ENCODE measurements at regions not wholly inside any gene's neighbourhood (a gene's known extent, or its start where the extent isn't known, plus 50 kb on each side); places are given as distances from the start of the nearest gene placed in this dataset.

DNA sequence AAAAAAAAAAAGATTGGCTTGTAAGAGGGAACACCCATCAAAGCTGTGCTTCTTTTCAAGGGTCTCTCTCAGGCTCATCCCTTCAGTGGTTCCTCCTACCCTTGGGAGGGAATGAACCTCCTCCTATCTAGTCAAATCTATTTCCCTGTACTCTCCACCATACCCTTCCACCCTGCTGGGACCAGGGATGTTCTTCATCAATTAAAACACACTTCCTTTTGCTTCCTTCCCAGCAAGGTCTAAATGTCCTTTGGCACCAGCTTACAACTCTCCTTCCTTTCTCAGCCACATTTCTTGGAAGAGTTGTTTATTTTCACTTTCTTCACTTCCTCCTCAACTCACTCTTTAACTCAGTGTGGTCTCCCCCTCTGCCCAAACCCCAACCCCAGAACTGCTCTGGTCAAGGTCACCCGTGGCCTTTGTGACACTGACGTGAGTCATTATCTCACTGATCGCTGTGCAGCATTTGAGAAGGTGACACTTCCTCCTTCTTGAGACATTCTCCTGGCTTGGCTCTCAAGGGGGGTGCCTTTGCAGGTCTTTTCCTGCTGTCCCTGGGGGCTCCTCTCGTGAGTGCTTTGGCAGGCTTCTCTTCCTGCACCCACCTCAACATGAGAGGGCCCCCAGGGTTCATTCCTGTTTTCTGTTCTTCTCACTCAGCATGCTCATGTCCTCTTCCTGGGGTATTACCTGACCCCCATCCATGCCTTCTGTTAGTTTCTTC lies 210.5 kb upstream of the TLE3 start:
- H3K4me3 ChIP-seq: no peak overlapping the region
- H3K27me3 ChIP-seq: no peaks in the 10 kb centered on the region
- no peak overlapping the region for H3K27ac ChIP-seq
- FAIRE-seq: no peak
- intact Hi-C loops (cut with DNase I): no loop called here
- H3K36me3 ChIP-seq: no peaks in the 10 kb centered on the region
- H3K4me1 ChIP-seq: peaks cover 0 to 4% (median 0%) of the 10 kb centered on the region in 3 donors
- peak in 2 of 4 donors; percentile 55 to 60 for ATAC-seq
- no peak for DNase-seq
- TF ChIP-seq, protein P1, sequence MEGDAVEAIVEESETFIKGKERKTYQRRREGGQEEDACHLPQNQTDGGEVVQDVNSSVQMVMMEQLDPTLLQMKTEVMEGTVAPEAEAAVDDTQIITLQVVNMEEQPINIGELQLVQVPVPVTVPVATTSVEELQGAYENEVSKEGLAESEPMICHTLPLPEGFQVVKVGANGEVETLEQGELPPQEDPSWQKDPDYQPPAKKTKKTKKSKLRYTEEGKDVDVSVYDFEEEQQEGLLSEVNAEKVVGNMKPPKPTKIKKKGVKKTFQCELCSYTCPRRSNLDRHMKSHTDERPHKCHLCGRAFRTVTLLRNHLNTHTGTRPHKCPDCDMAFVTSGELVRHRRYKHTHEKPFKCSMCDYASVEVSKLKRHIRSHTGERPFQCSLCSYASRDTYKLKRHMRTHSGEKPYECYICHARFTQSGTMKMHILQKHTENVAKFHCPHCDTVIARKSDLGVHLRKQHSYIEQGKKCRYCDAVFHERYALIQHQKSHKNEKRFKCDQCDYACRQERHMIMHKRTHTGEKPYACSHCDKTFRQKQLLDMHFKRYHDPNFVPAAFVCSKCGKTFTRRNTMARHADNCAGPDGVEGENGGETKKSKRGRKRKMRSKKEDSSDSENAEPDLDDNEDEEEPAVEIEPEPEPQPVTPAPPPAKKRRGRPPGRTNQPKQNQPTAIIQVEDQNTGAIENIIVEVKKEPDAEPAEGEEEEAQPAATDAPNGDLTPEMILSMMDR (IDR thresholded peaks at IDR 0.05): no peak
- WGBS, 2 donors: 29 to 34% methylated on average over 4 of the region's 4 CpGs
- no peaks in the 10 kb centered on the region for H3K9me3 ChIP-seq

DNA sequence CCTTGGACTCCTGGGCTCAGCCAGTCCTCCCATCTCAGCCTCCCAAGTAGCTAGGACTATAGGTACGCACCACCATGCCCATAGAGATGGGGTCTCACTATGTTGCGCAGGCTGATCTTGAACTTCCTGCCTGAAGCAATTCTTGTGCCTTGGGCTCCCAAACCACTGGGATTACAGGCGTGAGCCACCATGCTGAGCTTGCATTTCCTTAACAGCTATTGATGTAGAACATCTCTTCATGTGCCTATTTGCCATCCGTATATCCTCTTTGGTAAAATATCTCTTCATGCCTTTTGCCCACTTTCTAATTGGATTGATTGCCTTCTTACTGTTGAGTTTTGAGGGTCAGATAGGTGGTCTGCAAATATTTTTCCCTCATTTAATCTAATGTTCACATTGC lies 208.9 kb upstream of the TLE3 start:
- Histone ChIP-seq H3K9me3 (no peaks in the 10 kb centered on the region), H3K4me1 (peaks cover 0 to 4% (median 0%) of the 10 kb centered on the region in 3 donors), H3K27me3 (no peaks in the 10 kb centered on the region), H3K36me3 (no peaks in the 10 kb centered on the region), H3K27ac (no peak overlapping the region), H3K4me3 (no peak overlapping the region)
- TF ChIP-seq, protein P1 (IDR thresholded peaks at IDR 0.05): no peak
- ATAC-seq (no peak), DNase-seq (no peak), FAIRE-seq (no peak)
- intact Hi-C loops (cut with DNase I): no loop called here
- WGBS, 2 donors: 90 to 96% methylated on average over 4 of the region's 4 CpGs

DNA sequence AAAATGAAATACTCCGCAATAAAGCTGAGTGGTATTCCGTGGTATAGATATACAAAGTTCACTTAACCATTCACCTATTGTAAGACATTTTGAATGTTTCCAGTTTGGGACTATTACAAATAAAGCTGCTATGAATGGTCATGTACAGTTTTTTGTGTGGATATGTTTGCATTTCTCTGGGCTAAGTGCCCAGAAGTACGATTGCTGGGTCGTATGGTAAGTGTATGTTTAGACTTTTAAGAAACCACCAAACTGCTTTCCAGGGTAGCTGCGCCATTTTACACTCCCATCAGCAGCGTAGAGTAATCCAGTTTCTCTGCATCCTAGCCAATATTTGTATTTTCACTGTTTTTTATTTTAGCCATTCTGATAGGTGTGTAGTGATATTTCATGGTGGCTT lies 208.4 kb upstream of the TLE3 start:
- ATAC-seq: no peak
- Histone ChIP-seq H3K27ac (no peak overlapping the region), H3K27me3 (no peaks in the 10 kb centered on the region), H3K9me3 (no peaks in the 10 kb centered on the region), H3K4me3 (no peak overlapping the region), H3K36me3 (no peaks in the 10 kb centered on the region), H3K4me1 (peaks cover 0 to 4% (median 0%) of the 10 kb centered on the region in 3 donors)
- 56 to 62% methylated on average over 6 of the region's 6 CpGs for WGBS, 2 donors
- TF ChIP-seq, protein P1 (IDR thresholded peaks at IDR 0.05): no peak
- DNase-seq: no peak
- intact Hi-C loops (cut with DNase I): no loop called here
- no peak for FAIRE-seq

- 96 to 100% methylated on average over 4 of the region's 4 CpGs for WGBS, 2 donors
- H3K4me1 ChIP-seq: peaks cover 0 to 4% (median 0%) of the 10 kb centered on the region in 3 donors
- ATAC-seq: no peak
- FAIRE-seq: no peak
- H3K36me3 ChIP-seq: no peaks in the 10 kb centered on the region
- TF ChIP-seq, protein P1 (IDR thresholded peaks at IDR 0.05): no peak
- no peak for DNase-seq
- intact Hi-C loops (cut with DNase I): no loop called here
- H3K9me3 ChIP-seq: no peaks in the 10 kb centered on the region
- H3K27me3 ChIP-seq: no peaks in the 10 kb centered on the region
- no peak overlapping the region for H3K27ac ChIP-seq
- no peak overlapping the region for H3K4me3 ChIP-seq
These were observed 206.3 kb upstream of the TLE3 start for GRCh38 chr15:70303981-70304380.

GRCh38 chr15:70302360-70302759 lies 204.6 kb upstream of the TLE3 start:
- Histone ChIP-seq H3K9me3 (no peaks in the 10 kb centered on the region), H3K27ac (no peak overlapping the region), H3K36me3 (no peaks in the 10 kb centered on the region), H3K4me3 (no peak overlapping the region), H3K27me3 (no peaks in the 10 kb centered on the region), H3K4me1 (no peaks in the 10 kb centered on the region)
- intact Hi-C loops (cut with DNase I): no loop called here
- ATAC-seq: no peak
- no peak for DNase-seq
- FAIRE-seq: no peak
- WGBS, 2 donors: 80 to 87% methylated on average over 1 of the region's 1 CpG
- TF ChIP-seq, protein P1 (IDR thresholded peaks at IDR 0.05): no peak
